Mammary epithelial cell (primary cell): ENCODE measurements at regions not wholly inside any gene's neighbourhood (a gene's known extent, or its start where the extent isn't known, plus 50 kb on each side); places are given as distances from the start of the nearest gene placed in this dataset.

Experiments used
- EZH2 ChIP-seq: IDR thresholded peaks from 2 replicates; pipeline ENCODE4 v1.6.1; 2012; ENCODE audit warnings: low read length, inconsistent platforms, borderline replicate concordance
- TF ChIP-seq, protein P1 (sequence below), 2 donors: IDR thresholded peaks in 1 of 2; conservative IDR thresholded peaks in 1 of 2; 2 replicates each; pipeline ENCODE4 v1.5.1; 2011 to 2012; ENCODE audit warnings: inconsistent platforms in 2 of 2, low read length in 2 of 2, mild to moderate bottlenecking in 2 of 2, control low read depth in 1 of 2, low read depth in 1 of 2; ENCODE audit not compliant: insufficient read depth in 1 of 2; ENCODE audit errors: extremely low read depth in 1 of 2

GRCh38 chr3:162317046-162317445 lies 820.4 kb downstream of the OTOL1 start:
- TF ChIP-seq, protein P1, sequence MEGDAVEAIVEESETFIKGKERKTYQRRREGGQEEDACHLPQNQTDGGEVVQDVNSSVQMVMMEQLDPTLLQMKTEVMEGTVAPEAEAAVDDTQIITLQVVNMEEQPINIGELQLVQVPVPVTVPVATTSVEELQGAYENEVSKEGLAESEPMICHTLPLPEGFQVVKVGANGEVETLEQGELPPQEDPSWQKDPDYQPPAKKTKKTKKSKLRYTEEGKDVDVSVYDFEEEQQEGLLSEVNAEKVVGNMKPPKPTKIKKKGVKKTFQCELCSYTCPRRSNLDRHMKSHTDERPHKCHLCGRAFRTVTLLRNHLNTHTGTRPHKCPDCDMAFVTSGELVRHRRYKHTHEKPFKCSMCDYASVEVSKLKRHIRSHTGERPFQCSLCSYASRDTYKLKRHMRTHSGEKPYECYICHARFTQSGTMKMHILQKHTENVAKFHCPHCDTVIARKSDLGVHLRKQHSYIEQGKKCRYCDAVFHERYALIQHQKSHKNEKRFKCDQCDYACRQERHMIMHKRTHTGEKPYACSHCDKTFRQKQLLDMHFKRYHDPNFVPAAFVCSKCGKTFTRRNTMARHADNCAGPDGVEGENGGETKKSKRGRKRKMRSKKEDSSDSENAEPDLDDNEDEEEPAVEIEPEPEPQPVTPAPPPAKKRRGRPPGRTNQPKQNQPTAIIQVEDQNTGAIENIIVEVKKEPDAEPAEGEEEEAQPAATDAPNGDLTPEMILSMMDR (conservative IDR thresholded peaks at IDR 0.05 in 1 of 2, IDR thresholded peaks at IDR 0.05 in 1 of 2; ENCODE audit: extremely low read depth in 1 of 2, insufficient read depth in 1 of 2, low read depth in 1 of 2, low read length in 2 of 2) = no peak
- no peak for TF ChIP-seq EZH2
